ENCODE measurements at regions not wholly inside any gene's neighbourhood (a gene's known extent, or its start where the extent isn't known, plus 50 kb on each side); places are given as distances from the start of the nearest gene placed in this dataset.

GRCh38 chr2:215887303-215887702, 126.0 kb downstream of the MREG start:
- TF ChIP-seq, protein P1, sequence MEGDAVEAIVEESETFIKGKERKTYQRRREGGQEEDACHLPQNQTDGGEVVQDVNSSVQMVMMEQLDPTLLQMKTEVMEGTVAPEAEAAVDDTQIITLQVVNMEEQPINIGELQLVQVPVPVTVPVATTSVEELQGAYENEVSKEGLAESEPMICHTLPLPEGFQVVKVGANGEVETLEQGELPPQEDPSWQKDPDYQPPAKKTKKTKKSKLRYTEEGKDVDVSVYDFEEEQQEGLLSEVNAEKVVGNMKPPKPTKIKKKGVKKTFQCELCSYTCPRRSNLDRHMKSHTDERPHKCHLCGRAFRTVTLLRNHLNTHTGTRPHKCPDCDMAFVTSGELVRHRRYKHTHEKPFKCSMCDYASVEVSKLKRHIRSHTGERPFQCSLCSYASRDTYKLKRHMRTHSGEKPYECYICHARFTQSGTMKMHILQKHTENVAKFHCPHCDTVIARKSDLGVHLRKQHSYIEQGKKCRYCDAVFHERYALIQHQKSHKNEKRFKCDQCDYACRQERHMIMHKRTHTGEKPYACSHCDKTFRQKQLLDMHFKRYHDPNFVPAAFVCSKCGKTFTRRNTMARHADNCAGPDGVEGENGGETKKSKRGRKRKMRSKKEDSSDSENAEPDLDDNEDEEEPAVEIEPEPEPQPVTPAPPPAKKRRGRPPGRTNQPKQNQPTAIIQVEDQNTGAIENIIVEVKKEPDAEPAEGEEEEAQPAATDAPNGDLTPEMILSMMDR (IDR thresholded peaks at IDR 0.05), result no peak
- TF ChIP-seq POLR2A (IDR thresholded peaks at IDR 0.05), result no peak

Measured in ovary (tissue), 3 donors.